BLaER1 treated with 17β-estradiol and CSF1 and Interleukin-3, amounts not matched to agents 10 nM and 100 nM (cell line): ENCODE measurements at regions not wholly inside any gene's neighbourhood (a gene's known extent, or its start where the extent isn't known, plus 50 kb on each side); places are given as distances from the start of the nearest gene placed in this dataset.
"Not testable (repeated sequence)": the region's sequence is repeated elsewhere in the genome, so short reads cannot be mapped to it uniquely, and the experiment has no call there.

Experiments used
- H3K27ac ChIP-seq, 11 experiments: shearing (Covaris generic); formaldehyde crosslinking; 2 replicates each; pipeline ENCODE4 v1.8.1; 2022
- H3K27me3 ChIP-seq, 11 experiments: shearing (Covaris generic); formaldehyde crosslinking; 2 replicates each; pipeline ENCODE4 v1.8.1; 2022
- H3K36me3 ChIP-seq, 11 experiments: shearing (Covaris generic); formaldehyde crosslinking; 2 replicates each; pipeline ENCODE4 v1.8.1; 2022
- H3K4me1 ChIP-seq, 10 experiments: shearing (Covaris generic); formaldehyde crosslinking; 2 replicates each; pipeline ENCODE4 v1.8.1; 2022
- H3K4me2 ChIP-seq, 11 experiments: shearing (Covaris generic); formaldehyde crosslinking; 2 replicates each; pipeline ENCODE4 v1.8.1; 2022
- H3K4me3 ChIP-seq, 10 experiments: shearing (Covaris generic); formaldehyde crosslinking; 2 replicates each; pipeline ENCODE4 v1.8.1; 2022
- H3K9ac ChIP-seq, 11 experiments: shearing (Covaris generic); formaldehyde crosslinking; 2 replicates each; pipeline ENCODE4 v1.8.1; 2022
- H3K9me3 ChIP-seq, 11 experiments: shearing (Covaris generic); formaldehyde crosslinking; replicated peaks in 1 of 11; 2 replicates each; pipeline ENCODE4 v1.8.1; 2022
- H4K20me1 ChIP-seq, 11 experiments: shearing (Covaris generic); formaldehyde crosslinking; 2 replicates each; pipeline ENCODE4 v1.8.1; 2022

DNA sequence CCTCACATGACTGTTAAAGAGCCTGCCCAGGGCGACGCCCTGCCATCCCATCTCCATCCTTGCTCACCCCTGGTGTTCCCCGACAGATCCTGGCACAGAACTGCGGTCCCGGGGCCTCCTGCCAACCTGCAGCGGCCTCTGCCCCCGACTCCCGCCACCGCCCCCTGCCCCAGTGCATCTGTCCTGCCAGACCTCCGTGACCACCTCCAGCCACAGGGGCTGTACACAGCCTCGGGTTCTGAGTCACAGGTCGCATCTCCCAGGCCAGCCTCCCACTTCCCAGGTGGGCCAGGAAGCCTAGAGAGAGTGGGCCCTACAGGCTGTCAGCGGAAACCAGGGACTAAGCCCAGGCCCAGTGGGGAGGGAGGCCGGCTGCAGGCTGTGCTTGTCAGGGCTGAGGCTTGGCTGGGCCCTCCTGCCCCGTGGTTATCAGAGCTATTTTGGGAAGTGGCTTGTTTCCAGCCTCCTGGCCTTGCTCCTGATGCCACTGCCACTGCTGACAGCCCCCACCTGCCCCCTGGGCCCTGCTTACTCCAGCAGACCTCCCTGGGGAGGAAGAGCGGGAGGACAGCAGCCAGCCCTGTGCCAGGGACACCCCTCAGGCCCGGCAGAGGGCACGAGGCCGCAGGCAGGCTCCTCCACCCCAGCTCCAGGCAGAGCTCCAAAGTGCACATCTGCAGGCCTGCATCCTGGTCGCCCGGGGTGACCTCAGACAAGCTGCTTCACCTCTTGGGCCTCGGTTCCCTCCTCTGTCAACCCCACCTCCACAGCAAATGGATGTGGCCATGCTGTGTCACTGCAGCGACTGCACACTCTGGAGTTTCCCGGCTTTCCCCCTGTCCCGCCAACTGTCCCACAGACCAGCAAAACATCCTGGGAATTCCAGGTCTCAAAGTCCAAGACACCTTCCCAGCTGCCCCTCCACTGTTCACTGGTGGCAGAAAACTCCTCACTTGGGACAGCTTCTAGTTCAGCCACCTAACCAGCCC is 124.1 kb upstream of the AKAP13 start:
- not testable (repeated sequence) for H3K4me3 ChIP-seq, H3K36me3 ChIP-seq, H4K20me1 ChIP-seq, H3K9me3 ChIP-seq, H3K27me3 ChIP-seq
- Histone ChIP-seq H3K4me1 (peaks cover 16 to 59% (median 52%) of the 10 kb centered on the region in 10 experiments), H3K27ac (peak overlapping the region in 6 of 11 experiments; percentile 13 to 70 (median 53); a peak in 10 of 22 replicates), H3K9ac (peak overlapping the region in 5 of 11 experiments; percentile 9 to 54 (median 50); a peak in 9 of 22 replicates), H3K4me2 (peak overlapping the region; percentile 27 to 80 (median 69); a peak in 20 of 22 replicates)

DNA sequence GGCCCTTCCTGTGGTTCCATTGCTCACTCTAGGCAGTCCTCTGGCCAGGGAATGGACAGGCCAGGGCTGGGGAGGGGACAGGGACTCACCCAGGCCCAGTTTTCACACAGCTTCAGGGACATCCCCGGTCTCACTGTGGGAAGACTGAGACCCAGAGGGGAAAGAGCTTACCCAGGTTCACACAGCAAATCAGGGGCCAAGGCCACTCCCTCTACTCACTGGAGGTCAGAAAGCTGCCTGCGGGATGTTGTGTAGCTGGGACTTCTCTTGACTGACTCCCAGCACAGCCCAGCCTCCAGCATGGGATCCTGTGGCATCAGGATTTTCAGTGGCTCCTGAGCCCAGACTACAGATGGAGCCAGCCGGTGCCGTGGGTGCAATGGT is 122.3 kb upstream of the AKAP13 start:
- Histone ChIP-seq H3K27ac (peak overlapping the region in 5 of 11 experiments; percentile 39 to 77 (median 75); a peak in 10 of 22 replicates), H3K4me1 (peaks cover 15 to 62% (median 52%) of the 10 kb centered on the region in 10 experiments), H3K9ac (peak overlapping the region in 3 of 11 experiments; percentile 44 to 60 (median 44); a peak in 4 of 22 replicates), H3K4me2 (peak overlapping the region in 9 of 11 experiments; percentile 43 to 80 (median 77); a peak in 16 of 22 replicates)
- not testable (repeated sequence) for H4K20me1 ChIP-seq, H3K27me3 ChIP-seq, H3K36me3 ChIP-seq, H3K4me3 ChIP-seq, H3K9me3 ChIP-seq

DNA sequence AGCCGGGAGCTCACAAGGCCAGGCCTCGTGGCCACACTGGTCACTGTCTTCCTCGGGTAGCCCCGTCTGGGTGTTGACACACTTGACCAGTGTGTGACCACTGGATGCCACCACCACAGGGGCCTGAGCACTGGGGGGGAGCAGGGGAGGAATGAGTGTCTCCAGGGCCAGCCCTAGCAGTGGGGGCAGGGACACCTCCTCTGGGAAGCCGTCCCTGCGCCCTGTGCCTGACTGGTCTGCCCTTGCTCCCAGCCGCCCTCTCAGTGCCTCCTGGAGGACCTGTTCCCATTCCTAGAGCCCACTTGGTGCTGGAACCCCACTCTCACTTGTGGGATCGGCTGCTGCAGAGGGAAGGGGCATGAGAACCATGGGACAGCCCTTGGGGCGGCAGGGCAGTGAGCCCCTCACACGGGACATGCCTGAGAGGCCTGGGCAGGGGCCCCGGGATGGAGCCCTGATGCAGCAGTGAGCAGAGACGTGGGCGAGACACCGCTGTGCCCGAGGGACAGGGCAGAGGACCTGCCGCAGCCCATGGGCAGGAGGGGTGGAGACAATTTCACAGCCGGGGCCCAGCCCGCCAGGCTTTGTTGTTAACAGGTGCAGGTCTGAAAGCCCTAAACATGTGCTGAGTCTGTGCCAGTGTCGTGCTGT is 121.7 kb upstream of the AKAP13 start:
- H3K4me3 ChIP-seq, H4K20me1 ChIP-seq, H3K9me3 ChIP-seq, H3K27me3 ChIP-seq, H3K9ac ChIP-seq, H3K36me3 ChIP-seq: not testable (repeated sequence)
- Histone ChIP-seq H3K4me1 (peaks cover 9 to 57% (median 48%) of the 10 kb centered on the region in 10 experiments), H3K27ac (peak overlapping the region in 1 of 11 experiments; percentile 76; a peak in 1 of 22 replicates), H3K4me2 (peak overlapping the region in 6 of 11 experiments; percentile 32 to 80 (median 58); a peak in 11 of 22 replicates)

DNA sequence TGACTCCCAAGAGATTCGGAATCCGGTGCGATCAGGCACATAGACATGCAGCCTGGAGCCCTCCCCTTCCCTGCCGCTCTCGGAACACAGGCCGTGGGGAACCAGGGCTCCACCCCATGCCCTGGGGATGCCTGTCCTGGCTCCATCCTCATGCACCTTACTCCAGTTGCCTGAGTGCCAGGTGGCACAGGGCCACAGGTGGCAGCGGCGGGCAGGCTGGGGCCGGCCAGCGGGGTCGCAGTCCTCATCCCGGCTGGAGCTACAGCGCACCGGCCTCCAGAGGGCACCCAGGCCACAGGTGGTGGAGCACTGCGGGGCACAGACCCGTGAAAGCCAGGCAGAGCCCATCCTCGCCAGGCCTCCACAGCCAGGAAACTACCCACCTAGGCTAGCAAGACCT is 119.9 kb upstream of the AKAP13 start:
- peaks cover 6 to 39% (median 30%) of the 10 kb centered on the region in 10 experiments; a peak in 19 of 20 replicates for H3K4me1 ChIP-seq

GRCh38 chr15:85262461-85263055 is 117.8 kb upstream of the AKAP13 start:
- H3K27me3 ChIP-seq, H3K9ac ChIP-seq: not testable (repeated sequence)

More for the DNA sequence above, 119.9 kb upstream of the AKAP13 start:
- H4K20me1 ChIP-seq, H3K36me3 ChIP-seq, H3K4me3 ChIP-seq, H3K9ac ChIP-seq, H3K27me3 ChIP-seq, H3K4me2 ChIP-seq, H3K27ac ChIP-seq, H3K9me3 ChIP-seq: not testable (repeated sequence)

GRCh38 chr15:85263842-85264440 is 116.5 kb upstream of the AKAP13 start:
- H3K27me3 ChIP-seq, H3K27ac ChIP-seq, H3K9ac ChIP-seq, H3K4me1 ChIP-seq, H4K20me1 ChIP-seq, H3K4me3 ChIP-seq, H3K36me3 ChIP-seq, H3K4me2 ChIP-seq, H3K9me3 ChIP-seq: not testable (repeated sequence)

More at GRCh38 chr15:85262461-85263055, 117.8 kb upstream of the AKAP13 start:
- not testable (repeated sequence) for H3K4me3 ChIP-seq, H3K9me3 ChIP-seq, H3K36me3 ChIP-seq, H4K20me1 ChIP-seq, H3K4me2 ChIP-seq, H3K27ac ChIP-seq
- H3K4me1 ChIP-seq, result peaks cover 0 to 18% (median 11%) of the 10 kb centered on the region in 10 experiments; a peak in 15 of 20 replicates

DNA sequence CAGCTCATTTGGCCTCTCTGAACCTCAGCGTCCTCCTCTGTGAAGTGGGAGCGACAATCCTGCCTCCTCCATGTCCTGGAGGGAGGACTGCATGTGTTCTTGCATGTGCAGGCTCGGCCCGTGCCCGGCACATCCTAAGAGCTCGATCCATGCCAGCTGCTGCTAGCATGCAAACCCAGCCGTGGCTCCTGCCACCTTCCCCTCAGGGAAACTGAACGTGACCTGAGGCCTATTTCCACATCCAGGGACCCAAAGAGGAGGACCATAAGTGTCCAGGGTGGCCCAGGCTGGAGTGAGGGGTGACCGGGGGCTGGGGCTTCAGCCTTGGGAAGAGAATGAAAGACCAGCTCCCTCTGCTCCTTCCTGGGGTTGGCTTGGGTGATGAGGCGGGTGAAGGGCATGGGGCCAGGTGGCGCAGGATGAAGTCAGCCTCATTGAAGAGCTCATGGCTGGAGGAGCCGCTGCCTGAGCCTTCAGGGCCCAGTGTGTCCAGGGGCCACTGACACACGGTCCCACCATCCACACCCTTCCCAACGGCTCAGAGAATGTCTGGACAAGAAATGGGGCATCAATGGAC is 115.7 kb upstream of the AKAP13 start:
- H3K36me3 ChIP-seq, H3K27me3 ChIP-seq, H3K4me1 ChIP-seq, H3K9me3 ChIP-seq, H4K20me1 ChIP-seq, H3K9ac ChIP-seq, H3K4me3 ChIP-seq, H3K27ac ChIP-seq, H3K4me2 ChIP-seq: not testable (repeated sequence)

GRCh38 chr15:85267158-85267857 is 113.1 kb upstream of the AKAP13 start:
- H3K4me3 ChIP-seq, H3K36me3 ChIP-seq, H3K4me1 ChIP-seq, H4K20me1 ChIP-seq, H3K9me3 ChIP-seq, H3K4me2 ChIP-seq, H3K27me3 ChIP-seq, H3K27ac ChIP-seq, H3K9ac ChIP-seq: not testable (repeated sequence)
